ENCODE measurements at regions not wholly inside any gene's neighbourhood (a gene's known extent, or its start where the extent isn't known, plus 50 kb on each side); places are given as distances from the start of the nearest gene placed in this dataset.

DNA sequence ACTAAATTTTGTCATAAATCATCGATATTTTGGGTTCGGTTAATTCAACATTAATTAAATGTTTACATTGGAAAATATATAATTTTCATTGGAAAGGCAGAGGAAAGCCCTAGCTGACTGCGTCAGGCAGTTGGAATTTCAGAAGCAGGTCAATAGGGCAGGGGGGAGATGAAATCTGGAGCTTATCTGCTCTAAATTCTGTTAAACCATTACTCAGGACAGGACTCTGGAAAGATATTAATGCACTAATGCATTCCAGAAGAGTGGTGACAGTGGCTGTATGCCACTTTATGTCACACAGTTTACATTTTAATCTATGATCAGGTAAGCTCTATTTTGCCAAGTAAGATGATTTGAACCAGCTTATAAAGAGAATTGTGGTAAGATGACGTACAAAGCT lies 153.0 kb upstream of the B3GALT2 start:
- DNase-seq: no peak

DNA sequence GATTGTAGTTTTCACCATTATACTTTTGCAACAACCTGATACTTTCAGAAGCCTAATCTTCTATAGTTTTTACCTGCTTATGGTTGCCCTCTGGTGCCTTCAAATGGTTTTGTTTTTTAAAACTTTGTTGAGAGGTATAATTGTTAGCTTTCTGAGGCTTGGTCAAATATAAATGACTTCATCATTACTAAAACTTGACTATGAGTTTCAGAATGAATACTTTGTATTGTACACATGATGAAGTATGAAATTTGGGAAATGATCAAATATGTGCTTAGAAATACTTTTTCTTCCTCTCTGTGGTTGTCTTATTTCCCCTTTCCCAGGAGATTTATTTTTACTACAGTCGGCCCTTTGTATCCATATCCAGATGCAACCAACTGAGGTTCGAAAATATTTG lies 151.8 kb upstream of the B3GALT2 start:
- no peak for DNase-seq

DNA sequence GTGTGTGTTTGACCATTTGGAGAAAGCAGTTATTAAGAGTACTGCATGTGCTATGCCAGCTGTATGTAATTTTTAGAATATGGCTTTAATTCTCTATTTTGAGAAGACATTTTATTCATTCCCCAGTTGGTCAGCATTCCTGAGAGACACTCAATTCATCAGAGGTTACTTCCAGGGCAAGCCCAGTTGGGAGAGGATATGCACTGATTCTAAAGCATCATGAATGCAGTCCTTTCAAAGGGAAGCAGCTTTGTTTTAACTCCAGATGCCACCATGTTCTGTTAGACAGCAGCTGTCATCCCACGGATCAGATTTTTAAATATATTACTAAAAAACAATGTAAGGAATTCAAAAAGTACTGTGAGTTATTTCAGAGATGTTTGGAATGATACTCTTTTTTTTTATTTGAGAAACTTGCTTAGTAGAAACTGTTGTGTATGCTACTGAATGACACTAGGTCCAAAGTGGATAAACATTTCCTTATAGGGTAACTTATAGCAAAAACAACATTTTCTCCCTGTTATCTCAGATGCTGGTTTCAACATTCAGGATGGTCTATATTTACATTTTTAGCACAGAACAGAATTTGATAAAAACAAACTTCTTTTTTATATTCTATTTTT lies 149.5 kb upstream of the B3GALT2 start:
- no peak for DNase-seq

DNA sequence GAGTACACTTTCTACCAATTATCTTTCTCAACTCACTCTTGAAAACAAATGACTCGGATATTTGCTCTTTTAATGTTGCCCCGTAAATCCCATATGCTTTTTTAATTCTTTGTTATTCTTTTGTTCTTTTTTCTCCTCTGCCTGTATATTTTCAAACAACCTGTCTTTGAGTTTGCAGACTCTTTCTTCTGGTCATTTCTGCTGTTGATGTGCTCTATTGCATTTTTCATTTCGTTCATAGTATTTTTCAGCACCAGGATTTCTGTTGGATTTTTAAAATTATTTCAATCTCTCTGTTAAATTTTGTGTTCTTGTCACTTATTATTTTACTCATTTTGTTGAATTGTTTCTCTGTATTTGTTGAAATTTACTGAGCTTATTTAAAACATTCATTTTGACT lies 146.8 kb upstream of the B3GALT2 start:
- no peak for DNase-seq

DNA sequence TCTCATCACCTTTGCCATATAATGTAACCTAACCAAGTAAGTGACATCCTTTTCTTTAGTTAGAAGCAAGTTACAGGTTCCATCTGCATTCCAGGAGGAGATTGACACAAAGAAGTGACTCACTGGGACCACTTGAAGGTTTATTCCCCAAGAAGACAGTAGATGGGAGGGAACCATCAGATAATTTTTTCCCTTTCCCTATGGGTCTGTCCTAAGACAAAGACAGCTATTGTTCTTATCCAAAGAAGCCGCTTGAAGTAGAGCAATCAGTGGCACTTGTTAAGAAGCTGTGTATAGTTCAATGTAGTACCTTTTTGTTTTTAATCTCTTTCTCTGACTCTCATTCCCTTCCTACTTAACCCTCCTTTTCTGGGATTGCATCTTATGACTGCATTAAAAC lies 139.9 kb upstream of the B3GALT2 start:
- no peak for DNase-seq

DNA sequence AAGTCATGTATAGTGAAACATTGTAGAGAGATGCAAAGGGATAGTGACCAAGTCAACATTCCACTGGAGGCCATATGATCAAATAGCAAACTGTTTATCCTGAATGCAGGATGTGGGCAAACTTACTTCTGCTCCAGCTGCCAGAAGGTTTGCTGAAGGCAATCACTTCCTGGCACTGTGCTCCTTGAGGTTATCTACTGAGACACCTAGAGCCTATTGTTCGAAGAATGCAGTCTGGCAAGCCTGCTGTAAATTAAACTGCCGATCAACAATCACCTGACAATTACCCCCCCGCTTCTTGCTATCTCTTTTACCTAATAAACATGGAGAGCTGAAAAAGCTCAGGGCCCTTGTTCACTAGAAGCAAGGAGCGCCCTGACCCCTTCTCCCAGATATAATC lies 139.4 kb upstream of the B3GALT2 start:
- DNase-seq: no peak

DNA sequence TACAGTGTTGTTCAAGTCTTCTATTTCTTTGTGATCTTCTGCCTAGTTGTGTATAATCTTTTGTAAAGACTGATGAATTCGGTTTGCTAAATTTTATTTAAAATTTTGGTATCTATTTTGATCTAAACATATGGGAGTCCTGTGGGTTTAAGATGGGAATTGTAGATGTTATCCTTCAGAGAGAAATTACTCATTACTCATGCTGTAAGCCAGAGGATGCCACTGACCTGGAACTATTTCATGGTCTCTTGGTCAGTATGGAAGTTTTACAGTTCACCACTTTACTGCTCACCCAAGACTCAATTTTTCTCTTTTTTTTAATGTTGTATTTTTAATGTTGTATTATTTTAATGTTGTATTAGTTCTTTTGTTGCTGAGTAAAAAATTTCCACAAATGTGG lies 138.6 kb upstream of the B3GALT2 start:
- no peak for DNase-seq

DNA sequence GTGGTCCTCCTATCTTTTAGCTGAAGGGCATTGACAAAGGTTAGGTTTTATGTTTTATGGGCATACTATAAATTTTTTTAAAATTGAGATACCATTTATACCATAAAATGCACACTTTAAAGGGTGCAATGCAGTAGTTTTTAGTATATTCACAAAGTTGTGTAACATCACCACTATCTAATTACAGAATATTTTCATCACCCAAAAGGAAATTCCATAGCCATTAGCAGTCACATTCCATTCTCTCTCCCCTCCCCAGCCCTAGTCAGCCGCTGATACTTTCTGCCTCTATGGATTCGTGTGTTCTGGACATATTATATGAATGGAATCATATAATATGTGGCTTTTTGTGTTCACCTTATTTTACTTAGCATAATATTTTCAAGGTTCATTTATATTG lies 135.8 kb upstream of the B3GALT2 start:
- no peak for DNase-seq

DNA sequence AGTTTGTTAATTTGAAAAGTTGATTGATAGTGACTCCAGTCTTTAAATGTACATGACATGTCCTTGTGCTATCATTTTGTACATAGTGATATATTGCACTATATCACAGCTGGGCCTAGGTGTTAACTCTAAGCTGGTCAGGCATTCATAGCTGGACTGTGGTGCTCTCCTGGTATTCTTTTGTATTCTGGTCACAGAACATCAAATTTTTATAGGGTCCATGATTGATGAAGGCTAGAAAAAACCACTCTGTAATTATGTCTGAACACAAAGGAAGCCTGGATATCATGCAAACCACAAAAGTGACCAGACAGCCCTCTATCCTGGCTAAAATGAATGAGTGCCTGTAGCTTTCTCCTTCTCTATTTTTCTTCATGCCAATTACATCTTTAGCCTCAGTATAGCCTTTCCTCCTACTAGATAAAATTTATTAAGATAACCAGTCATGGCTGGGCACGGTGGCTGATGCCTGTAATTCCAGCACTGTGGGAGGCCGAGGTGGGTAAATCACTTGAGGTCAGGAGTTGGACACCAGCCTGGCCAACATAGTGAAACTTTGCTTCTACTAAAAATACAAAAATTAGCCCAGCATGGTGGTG lies 134.9 kb upstream of the B3GALT2 start:
- no peak for DNase-seq

DNA sequence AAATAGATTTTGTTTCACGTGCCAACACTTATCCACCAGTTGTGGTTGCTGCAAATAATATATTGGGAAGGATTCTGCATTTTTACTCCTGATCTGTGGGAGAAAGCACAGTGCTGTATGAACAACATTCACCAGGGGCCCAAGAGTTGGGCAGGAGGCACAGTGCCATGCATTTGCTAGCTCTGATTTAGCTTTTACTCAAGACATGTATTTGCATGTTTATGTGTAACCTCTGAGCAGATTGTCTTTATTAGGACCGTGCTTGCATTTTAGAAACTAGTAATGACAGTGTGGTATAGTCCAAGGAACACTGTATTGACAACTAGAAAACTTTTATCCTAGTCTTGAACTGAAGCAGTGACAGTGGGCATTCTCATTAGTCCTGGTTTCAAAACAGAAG lies 133.9 kb upstream of the B3GALT2 start:
- DNase-seq: no peak

DNA sequence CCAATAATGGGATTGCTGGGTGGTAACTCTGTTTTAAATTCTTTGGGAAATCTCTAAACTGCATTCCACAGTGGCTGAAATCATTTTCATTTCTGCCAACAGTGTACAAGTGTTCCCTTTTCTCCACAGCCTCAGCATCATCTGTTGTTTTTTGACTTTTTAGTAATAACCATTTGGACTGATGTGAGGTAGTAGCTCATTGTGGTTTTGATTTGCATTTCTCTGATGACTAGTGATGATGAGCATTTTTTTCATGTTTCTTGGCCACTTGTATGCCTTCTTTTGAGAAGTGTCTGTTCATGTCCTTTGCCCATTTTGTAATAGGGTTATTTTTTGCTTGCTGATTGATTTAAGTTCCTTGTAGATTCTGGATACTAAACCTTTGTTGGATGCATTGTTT lies 131.9 kb upstream of the B3GALT2 start:
- no peak for DNase-seq

DNA sequence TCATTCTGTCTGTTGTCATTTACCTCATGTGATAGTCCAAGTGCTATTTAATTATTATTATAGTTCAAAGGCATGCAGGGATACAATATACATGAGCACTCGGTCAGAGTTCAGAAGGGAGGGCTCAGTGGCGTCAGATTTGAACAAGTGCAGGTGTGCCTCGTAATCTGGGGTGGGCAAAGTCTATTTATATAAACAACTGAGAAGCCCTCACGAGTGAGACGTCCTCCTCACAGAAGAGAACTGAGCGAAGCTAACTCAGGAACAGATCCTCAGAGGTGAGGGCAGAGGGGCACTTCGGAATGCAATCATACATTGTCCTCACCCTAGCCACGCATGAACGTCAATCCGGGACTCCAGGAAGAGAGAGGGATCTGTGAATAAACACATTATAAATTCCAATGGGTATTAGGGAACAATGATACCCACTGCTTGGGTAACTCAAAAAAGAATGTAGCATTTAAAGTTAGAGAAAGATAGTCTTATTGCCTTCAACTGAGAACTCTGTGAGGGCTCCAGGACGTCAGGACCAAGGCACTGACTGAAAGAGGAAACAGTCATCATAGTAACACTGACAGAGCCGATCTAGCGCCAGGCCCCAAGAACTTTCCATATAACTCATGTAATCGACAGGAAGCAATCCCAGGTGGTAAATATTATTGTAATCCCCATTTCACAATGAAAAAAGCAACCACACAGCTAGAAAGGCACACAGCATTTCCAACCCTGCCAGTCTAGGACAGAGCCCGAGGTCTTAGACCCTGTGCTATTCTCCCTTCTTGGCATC lies 127.1 kb upstream of the B3GALT2 start:
- no peak for DNase-seq

DNA sequence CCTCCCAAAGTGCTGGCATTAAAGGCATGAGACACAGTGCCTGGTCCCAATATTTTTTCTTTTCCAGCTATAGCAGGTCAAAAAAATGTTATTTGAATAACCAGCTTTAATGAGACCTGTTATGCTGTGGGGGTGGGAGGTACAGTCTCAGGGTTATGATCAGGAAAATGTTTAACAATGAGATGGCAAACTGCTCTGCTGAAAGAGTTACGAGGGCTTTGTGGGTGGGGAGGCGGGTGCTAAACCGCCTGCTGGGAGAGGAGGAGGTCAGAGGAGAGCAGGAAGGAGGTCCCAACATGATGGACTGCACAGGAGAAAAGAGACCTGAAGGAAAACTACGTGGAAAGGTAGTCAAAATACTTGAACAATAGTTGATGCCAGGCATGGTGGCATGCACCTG lies 126.0 kb upstream of the B3GALT2 start:
- DNase-seq: no peak

DNA sequence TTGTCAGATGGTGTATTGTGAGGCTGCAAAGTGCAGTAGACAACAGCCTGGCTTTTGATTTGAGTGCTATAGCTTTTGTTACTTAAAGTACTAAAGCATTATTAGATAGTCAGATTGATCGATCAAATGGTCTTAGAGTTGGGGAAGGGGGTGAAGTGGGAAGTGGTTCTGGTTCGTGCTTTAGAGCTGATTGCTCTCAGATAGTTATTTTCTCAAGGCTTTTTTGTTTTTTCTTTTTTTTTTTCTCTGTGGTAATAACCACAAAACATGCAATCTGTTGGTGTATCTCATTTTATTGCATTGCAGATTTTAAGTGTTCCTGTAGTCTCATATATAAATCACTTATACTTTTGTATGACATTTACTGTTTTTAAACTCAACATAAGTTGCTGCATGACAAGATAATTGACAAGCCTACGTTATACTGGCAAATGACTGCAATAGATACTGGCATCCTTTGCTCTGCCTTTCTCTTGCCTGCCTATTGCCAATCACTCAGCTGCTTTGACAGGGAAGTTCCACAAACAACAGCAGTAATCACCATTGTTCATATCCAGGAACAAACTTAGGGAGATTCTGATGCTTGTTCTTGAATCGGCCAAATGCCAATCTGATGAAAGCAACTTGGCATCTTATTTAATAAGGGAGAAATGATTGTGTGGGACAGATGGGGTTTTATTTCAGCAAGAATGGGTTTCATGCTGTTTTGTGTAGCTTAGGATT lies 125.0 kb upstream of the B3GALT2 start:
- DNase-seq: peak; percentile 69

DNA sequence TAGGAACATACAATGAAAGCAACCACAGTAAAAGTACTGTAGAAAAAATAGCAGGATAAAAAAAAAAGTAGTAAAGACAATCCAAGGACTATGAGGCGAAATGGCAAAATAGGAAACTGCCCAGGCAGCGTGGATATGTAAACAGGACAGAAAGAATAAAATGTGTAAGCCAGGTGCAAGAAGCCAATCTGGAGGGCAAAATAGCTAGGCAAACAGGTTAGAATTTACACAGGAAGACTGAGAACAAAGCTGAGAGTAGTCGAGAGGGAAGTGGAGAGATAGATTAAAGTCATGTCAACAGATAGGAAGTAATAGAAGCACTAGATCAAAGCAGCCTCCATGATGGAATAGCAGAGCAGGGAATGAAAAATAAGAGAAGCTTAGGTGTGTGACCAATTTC lies 124.2 kb upstream of the B3GALT2 start:
- peak; percentile 4 for DNase-seq

DNA sequence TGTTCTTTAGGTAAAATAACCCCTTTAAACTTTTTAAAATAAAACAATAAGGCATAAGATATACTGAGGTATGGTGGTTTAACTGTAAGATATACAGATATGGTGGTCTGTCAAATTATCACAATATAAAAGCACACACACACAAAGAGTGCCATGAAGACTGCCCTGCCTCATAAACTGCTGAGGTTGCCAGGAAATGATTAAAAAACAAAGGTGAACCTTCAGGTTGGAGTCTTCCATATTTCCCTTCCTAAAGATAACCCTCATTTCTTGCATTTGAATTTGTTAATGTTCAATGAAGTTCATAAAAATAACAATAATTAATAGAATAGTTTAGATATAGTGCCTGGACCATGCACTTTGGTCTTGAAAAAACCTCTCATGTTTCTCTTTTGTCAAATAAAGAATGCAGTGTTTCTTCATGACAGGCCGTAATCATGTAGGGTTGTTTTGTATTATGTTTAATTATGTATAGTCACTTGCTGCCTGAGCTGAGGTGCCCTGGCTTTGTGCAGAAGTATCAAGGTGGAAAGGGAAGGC lies 123.6 kb upstream of the B3GALT2 start:
- DNase-seq: no peak

DNA sequence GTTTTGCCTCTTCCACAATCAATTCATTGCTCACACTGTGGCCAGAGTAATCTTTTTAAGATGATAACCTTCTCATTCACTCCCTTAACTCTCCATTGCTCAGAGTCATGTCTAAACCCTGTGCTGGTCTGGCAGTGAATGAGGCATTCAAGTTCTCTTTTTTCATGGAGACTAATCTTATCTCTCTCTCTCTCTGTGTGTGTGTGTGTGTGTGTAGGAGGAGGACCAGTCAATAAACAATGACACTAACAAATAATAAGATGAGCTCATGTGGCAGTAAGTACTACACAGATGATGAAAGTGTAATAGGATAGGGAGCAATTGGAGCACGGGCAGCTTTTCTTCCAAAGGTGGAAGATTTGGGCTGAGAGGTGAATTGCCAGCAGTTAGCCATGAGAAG lies 122.0 kb upstream of the B3GALT2 start:
- peak; percentile 31 for DNase-seq

DNA sequence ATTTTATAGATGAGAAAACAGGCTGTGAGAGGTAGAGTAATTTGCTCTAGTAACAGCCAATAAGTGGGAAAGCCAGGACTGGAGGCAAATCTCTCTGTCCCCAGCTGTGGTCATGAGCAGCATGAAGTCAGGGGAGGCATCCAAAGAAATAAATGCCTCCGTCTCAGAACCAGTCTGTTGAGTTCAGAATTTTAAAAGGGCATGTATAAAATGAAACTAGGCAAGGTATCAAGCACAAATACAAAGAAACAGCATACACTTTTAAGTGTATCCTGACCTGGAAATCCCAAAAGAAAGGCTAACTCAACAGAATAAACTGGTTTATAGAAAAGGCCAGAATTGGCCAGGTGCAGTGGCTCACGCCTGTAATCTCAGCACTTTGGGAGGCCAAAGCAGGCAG lies 120.0 kb upstream of the B3GALT2 start:
- DNase-seq: no peak

Data from NCI-H2171 treated with DMSO at 0.1 percent for 48 hours (cell line).